Urinary bladder (tissue), 4 donors: ENCODE measurements at regions not wholly inside any gene's neighbourhood (a gene's known extent, or its start where the extent isn't known, plus 50 kb on each side); places are given as distances from the start of the nearest gene placed in this dataset. TPM values are rescaled to one million over a fixed set of nuclear protein-coding genes. Genes with fewer than 3 reads are reported as not detected.

Experiments used
- DNase-seq: peaks from one replicate; pipeline ENCODE4 v3.0.0-alpha.2; 2015; ENCODE audit errors: extremely low spot score
- H3K27ac ChIP-seq: one replicate; pipeline ENCODE4 v1.5.1; 2013; ENCODE audit warnings: low read depth, mild to moderate bottlenecking, moderate library complexity
- H3K36me3 ChIP-seq: one replicate; pipeline ENCODE4 v1.6.1; 2013; ENCODE audit warnings: mild to moderate bottlenecking, moderate library complexity; ENCODE audit not compliant: insufficient read depth
- H3K4me1 ChIP-seq: one replicate; pipeline ENCODE4 v1.6.1; 2013; ENCODE audit warnings: mild to moderate bottlenecking, moderate library complexity; ENCODE audit not compliant: insufficient read depth
- H3K4me3 ChIP-seq: one replicate; pipeline ENCODE4 v1.5.1; 2013; ENCODE audit warnings: low read depth, low read length
- WGBS: extraction: QIAGEN DNeasy Blood & Tissue Kit; methylation state at CpG from one replicate; pipeline ENCODE4 v1.1.7; 2013; 5-methylcytosine and 5-hydroxymethylcytosine counted together
- small RNA-seq: library from RNA; depleted of rRNA; stranded (forward); fragments of <200 nt; gene quantifications from one replicate; pipeline ENCODE3, GENCODE V24; 2014
- donor health status: healthy with polysubstance abuse.
- donor health status: healthy.

DNA sequence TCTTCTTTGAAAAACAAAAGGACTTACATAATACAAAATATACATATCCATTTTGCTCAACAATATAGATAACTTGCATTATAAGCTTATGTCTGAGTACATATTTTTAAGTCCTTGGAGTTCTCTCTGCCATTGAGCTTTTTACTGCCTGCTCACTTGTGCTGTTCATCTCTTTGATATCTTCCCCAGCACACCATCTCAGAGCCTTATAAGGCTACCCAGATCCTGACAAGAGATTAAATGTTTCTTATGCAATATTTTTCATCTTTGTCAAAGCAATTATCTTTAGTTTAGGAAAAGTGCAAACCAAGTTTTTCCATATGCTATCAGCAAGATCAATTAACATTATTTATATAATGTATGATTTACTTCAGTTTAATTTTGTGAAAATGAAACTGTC lies 60.7 kb upstream of the ITGA1 start:
- Histone ChIP-seq H3K36me3 (no peaks in the 10 kb centered on the region), H3K4me3 (no peak overlapping the region), H3K4me1 (no peaks in the 10 kb centered on the region), H3K27ac (no peak overlapping the region)
- no peak for DNase-seq

DNA sequence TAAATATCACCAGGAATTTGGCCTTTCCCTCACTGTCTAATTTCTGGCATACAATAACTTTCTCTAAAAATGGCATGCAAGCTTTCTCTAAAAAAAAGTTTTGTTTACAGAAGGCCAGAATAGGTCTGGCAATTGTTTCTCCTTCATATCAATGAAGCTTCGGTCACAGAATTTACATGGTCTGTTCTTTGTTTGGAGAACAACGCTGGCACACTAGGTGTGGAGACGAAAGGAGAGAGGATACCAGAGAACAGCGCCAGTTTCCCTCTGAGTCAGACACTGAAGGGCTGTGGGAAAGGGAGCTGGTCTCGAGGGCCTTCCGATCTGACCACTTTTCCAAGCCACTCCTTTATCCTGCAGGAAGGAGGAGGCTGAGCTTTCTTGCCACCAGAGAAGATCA lies 60.1 kb upstream of the ITGA1 start:
- Histone ChIP-seq H3K4me3 (no peak overlapping the region), H3K4me1 (no peaks in the 10 kb centered on the region), H3K36me3 (no peaks in the 10 kb centered on the region), H3K27ac (peak overlapping the region; percentile 0)
- 12% methylated on average over 6 of the region's 6 CpGs for WGBS
- DNase-seq: no peak

GRCh38 chr5:52728224-52728623 lies 59.5 kb upstream of the ITGA1 start:
- DNase-seq: no peak
- Histone ChIP-seq H3K36me3 (no peaks in the 10 kb centered on the region), H3K4me1 (no peaks in the 10 kb centered on the region), H3K4me3 (no peak overlapping the region), H3K27ac (no peak overlapping the region)
- 60% methylated on average over 3 of the region's 3 CpGs for WGBS

DNA sequence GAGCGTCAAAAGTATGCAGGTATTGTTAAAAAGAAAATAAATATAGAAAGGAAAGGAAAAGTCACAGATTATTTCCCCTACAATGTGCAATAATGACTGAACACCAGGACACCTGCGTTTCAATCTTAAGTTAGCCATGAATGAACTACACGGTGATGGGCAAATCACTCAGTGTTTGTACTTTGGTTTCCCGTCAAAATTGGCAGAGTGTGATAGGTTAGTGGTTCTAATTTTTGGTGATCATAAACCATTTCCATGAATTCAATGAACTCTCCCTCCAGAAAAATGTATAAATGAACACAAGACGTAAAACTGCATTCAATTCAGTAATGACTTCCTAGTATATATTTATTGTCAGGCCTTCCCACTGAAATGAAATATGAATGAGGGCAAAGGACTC lies 59.0 kb upstream of the ITGA1 start:
- 86% methylated on average over 5 of the region's 5 CpGs for WGBS
- no peaks in the 10 kb centered on the region for H3K4me1 ChIP-seq
- no peak for DNase-seq
- H3K36me3 ChIP-seq: no peaks in the 10 kb centered on the region
- H3K27ac ChIP-seq: no peak overlapping the region
- H3K4me3 ChIP-seq: no peak overlapping the region

- WGBS: 93% methylated on average over 1 of the region's 1 CpG
- H3K4me1 ChIP-seq: no peaks in the 10 kb centered on the region
- DNase-seq: no peak
- no peak overlapping the region for H3K27ac ChIP-seq
- H3K36me3 ChIP-seq: no peaks in the 10 kb centered on the region
- no peak overlapping the region for H3K4me3 ChIP-seq
These were observed 56.3 kb upstream of the ITGA1 start for GRCh38 chr5:52731274-52732027.

DNA sequence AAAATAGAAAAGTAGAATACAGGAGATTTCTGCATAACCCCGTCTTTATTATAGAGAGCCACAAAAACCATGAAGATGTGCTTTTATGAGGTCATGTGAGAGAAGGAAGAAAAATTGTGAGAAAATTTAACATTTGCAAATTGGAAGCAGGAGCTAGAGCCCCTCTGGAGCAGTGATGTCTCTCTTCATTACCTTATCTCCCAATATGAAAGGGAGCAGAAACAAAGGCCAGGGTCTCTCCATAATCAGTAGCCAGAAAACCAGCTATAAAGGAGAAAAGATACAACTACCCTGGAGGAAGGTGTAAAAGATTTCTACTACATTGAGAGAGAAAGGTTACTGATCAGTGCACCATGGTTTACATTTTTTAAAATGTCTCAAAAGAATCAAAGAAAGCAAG lies 53.2 kb upstream of the ITGA1 start:
- H3K36me3 ChIP-seq: no peaks in the 10 kb centered on the region
- no peak for DNase-seq
- 99% methylated on average over 1 of the region's 1 CpG for WGBS
- no peaks in the 10 kb centered on the region for H3K4me1 ChIP-seq
- H3K27ac ChIP-seq: no peak overlapping the region
- H3K4me3 ChIP-seq: no peak overlapping the region

- WGBS: 75% methylated on average over 4 of the region's 4 CpGs
- DNase-seq: no peak
- H3K27ac ChIP-seq: no peak overlapping the region
These were observed 52.6 kb upstream of the ITGA1 start for GRCh38 chr5:52735139-52735538.

More at GRCh38 chr5:52735139-52735538, 52.6 kb upstream of the ITGA1 start:
- H3K4me3 ChIP-seq: no peak overlapping the region
- no peaks in the 10 kb centered on the region for H3K4me1 ChIP-seq
- no peaks in the 10 kb centered on the region for H3K36me3 ChIP-seq

Small RNA genes lying in the stretch of these regions (small RNA-seq; reads per million reads assigned to genes)
- gene RPS17P11: not detected
